ENCODE measurements at regions not wholly inside any gene's neighbourhood (a gene's known extent, or its start where the extent isn't known, plus 50 kb on each side); places are given as distances from the start of the nearest gene placed in this dataset.
"Not testable (repeated sequence)": the region's sequence is repeated elsewhere in the genome, so short reads cannot be mapped to it uniquely, and the experiment has no call there.

DNA sequence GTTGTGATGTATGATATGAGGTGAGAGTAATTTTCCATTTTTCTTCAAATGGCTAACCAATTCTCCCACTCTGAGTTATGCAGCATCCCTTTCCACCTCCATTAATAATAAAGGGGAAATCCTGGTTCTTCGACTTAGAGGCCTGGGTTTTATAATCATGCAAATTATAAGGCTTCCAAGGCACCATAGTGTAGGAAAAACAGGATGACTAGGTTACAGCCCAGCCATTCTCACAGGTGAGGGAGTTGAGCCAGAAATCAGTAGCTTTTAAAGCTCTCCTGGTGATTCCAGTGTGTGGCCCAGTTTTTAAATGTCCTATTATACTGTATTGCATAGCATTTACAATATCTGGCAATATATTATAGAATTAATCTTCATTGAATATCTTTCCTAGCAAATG, 203.1 kb downstream of the ARHGEF9 start:
- no peak for DNase-seq (ENCODE audit: low spot score)

DNA sequence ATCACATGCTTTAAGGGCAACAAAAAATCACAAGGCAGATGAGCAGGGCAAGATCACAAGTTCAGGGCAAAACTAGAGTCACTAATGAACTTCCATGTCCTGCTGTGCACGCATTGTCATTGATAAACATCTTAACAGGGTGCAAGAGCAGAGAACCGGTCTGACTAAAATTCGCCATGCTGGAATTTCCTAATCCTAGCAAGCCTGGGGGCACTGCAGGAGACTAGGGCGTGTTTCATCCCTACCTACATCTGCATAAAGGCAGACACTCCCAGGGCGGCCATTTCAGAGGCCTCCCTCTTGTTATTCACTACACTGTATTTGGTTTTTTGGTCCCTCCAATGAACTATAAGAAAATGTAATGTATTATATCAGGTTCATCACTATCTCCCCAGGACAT, 203.6 kb downstream of the ARHGEF9 start:
- DNase-seq (ENCODE audit: low spot score): no peak

DNA sequence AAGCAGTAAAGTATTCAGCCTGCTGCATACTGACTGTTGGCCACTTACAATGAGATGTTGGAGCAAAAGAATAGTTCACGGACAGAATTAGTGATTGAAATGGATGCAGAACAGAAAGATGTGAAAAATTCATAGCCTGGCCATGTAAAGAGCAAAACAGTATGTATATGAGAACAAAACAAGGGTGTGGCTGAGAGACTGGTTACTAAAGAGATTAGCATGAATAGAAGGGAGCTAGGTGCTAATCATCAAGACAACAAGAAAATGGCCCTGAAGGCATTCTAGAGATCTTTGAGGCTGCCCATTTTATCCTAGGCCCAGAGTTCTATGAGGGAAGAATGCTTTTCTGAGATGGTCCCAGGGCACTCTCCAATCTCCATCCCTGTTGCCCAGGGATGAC, 208.5 kb downstream of the ARHGEF9 start:
- DNase-seq (ENCODE audit: low spot score): no peak

DNA sequence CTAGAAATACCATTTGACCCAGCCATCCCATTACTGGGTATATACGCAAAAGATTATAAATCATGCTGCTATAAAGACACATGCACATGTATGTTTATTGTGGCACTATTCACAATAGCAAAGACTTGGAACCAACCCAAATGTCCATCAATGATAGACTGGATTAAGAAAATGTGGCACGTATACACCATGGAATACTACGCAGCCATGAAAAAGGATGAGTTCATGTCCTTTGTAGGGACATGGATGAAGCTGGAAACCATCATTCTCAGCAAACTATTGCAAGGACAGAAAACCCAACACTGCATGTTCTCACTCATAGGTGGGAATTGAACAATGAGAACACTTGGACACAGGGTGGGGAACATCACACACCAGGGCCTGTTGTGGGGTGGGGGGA, 209.3 kb downstream of the ARHGEF9 start:
- DNase-seq (ENCODE audit: low spot score): not testable (repeated sequence)

DNA sequence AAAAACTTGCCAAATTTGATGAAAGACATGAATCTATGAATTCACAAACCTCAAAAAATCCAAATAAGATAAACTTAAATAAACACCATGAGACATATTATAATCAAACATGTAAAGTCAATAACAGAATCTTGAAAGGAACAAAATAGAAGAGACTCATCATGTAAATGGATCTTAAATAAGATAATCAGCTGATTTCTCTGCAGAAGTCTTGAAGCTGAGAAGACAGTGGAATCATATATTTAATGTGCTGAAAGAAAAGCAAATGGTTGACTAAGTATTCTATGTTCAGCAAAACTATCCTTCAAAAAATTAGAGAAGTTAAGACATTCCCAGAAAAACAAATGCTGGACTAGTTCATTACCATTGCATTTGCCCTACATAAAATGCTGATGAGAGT, 215.7 kb upstream of the SPIN4 start:
- DNase-seq (ENCODE audit: low spot score): no peak

DNA sequence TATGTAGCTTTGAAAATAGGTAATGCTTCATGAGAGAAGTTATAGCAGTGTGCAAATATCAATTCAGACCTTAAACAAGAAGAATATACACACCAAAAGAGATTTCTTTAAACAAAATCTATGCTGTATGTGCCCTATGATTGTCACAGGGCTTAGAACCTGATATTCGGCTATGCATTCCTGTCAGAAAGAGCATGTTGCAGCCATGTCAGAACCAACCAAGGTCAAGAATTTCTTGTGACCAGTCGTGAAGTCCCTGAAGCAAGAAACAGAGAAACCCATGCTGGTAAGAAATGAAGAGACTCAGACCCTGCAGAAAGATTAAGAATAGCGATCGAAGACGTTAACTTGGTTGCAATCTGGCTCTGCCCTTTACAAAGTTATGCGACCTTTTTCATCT, 210.3 kb upstream of the SPIN4 start:
- DNase-seq (ENCODE audit: low spot score): no peak

DNA sequence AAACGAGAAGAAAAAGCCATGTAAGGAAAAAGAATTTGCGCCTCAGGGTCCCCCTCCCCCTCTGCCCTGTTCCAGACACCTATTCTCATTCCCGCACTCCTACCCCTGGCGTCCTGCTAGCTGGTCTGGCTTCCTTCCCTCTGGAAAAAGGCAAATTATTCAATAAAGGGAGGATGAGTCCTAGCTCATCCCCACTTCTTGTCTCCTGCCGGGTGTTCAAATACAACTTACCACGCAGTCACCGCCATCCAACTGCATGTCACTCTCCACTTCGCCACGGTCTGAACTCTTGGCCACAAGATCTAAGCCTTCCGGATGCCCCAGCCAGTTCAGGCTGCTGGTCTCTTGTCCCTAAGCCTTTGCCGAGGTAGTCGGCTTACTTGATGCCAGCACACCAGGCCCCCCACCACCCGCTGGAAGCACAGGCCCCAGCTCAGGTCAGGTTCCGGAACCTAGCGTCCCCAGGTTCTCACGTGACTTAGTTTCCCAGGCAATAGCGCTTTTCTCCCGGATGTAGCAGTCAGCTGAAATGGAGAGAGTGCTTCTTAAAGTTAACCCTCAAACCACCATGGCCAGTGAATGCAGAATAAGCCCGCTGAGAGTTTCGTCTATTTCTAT, 209.6 kb upstream of the SPIN4 start:
- peak; percentile 26 for DNase-seq (ENCODE audit: low spot score)

DNA sequence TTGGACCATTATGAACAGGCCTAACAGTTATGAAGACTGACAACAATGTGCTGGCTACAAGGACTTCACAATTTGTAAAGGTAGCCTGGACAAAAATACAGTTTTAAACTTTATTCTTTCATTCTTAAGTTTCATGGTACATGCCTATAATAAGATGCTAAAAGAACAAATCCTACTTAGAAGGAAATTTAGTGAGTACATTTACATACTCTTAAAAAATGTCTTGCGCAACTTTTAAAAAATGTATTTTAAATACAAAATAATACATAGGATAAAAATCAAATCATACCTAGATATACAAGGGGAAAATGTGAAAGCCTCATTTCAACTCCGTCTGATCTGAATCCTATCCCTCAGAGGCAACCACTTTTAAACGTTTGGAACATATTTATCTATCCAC, 200.7 kb upstream of the SPIN4 start:
- DNase-seq (ENCODE audit: low spot score): no peak

DNA sequence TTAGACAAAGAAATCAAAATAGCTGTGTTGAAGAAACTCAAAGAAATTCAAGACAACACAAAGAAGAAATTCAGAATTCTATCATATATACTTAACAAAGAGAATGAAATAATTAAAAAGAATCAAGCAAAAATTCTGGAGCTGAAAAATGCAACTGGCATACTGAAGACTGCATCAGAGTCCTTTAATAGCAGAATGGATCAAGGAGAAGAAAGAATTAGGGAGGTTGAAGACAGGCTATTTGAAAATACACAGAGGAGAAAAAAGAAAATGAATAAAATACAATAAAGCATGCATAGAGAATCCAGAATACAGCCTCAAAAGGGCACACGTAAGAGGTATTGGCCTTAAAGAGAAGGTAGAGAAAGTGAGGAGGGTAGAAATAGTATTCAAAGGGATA, 179.5 kb upstream of the SPIN4 start:
- no peak for DNase-seq (ENCODE audit: low spot score)

DNA sequence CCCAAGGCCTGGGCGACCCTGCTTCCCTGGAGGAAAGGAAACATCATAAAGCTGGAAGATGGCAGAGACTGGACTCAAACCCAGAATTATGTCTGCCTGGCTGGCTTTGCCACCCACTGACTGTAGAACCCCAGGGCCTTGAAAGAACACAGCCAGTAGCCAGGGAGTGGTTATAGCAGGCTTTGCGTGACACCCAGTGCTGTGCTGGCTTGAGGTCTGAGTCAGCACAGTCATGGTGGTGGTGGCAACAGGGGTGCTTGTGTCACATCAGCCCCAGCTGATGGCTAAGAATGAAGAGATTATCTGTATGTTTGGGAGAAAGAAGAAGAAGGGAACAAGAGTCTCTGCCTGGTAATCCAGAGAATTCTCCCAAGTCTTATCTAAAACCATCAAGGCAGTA, 178.8 kb upstream of the SPIN4 start:
- no peak for DNase-seq (ENCODE audit: low spot score)

DNA sequence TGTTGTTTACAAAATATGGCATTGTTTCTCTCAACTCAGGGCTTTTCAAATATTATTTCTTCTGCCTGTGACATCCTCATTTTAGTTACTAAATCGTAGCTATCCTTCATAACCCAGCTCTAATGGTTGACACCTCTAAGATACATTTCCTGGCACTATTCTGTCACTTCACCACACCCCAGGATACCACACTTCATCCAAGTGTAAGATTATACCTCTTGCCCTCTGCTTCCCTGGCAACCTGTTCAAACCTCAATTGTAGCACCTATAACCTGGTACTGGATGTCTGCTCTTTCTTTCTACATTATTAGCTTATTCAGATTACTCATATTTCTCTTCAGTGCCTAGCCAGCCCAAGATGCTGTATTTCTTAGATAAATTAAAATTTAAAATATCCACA, 175.7 kb upstream of the SPIN4 start:
- no peak for DNase-seq (ENCODE audit: low spot score)

DNA sequence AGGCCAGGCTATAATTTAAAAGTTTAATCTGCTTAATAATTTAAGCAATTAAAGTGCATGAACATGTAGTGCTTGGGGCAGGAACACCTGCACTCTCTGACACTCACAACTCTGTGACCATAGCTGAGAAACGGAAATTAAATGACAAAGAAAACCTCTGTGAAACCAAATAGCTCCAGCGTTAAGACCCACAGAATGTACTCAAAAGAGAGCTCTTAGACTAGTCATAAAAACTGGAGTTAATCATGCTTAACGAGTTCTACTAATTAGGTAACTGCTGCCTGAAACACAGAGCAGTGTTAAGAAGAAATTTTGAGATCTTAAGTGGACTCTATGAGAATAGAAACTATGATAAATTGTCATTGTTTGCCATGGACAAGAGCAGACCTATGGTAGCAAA, 174.4 kb upstream of the SPIN4 start:
- no peak for DNase-seq (ENCODE audit: low spot score)

DNA sequence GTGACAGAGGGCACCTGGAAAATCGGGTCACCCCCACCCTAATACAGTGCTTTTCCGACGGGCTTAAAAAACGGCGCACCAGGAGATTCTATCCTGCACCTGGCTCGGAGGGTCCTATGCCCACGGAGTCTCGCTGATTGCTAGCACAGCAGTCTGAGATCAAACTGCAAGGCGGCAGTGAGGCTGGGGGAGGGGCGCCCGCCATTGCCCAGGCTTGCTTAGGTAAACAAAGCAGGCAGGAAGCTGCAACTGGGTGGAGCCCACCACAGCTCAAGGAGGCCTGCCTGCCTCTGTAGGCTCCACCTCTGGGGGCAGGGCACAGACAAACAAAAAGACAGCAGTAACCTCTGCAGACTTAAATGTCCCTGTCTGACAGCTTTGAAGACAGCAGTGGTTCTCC, 168.2 kb upstream of the SPIN4 start:
- DNase-seq (ENCODE audit: low spot score): not testable (repeated sequence)

DNA sequence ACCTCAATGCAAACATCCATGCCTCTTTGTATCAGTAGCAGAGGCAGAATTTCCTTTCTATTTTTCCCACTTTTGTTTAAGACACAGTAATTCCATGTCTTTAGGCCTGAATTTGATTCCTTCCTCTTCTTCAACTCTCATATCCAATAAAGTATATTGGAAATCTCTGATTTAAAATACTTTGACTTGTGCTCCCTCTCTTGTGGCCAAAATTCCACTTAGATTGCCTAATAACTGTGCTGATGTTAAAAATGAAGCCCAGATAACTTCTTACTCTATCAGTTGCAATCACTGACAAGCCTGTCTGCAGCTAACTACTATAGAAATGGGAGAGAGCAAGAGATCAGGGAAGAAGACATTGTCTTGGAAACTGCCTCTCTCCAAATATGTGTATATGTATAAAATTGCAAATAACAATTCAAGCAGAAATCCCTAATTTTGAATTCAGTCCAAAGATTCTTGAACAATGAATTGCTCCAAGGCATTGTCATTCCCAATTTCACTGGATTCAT, 163.5 kb upstream of the SPIN4 start:
- DNase-seq (ENCODE audit: low spot score): no peak

DNA sequence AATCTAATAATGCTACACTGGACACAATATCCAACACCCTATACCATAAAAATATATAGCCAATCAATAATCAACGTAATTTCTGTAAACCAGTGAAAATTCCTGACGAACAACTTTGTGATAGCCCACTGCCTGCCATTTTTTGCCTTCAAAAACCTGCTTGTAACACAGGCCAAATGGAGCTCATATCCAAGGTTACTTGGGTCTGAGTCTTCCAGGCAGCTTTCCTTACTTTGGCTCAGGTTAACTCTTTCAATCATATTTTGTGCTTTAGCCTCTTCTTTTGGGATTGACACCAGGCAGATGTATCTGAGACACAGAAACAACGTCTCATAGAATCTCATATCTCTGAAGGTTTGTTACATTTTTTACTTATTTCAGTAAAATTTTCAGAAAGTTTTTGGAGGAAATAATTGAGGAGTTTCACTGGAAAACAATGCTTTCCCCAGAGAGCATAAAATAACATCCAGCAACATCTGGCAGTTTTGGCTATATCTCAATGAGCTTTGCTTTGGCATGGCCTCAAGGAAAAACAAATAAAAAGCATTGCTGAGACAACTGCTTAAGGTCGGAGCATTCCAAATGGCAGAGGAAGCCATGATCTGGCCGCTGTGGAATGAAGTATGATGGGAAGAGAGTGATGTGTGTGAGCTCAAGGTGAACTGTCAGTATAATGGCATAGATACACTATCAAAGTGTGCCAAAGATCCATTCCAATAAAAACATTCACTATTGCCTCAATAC, 162.9 kb upstream of the SPIN4 start:
- peak; percentile 16 for DNase-seq (ENCODE audit: low spot score)

DNA sequence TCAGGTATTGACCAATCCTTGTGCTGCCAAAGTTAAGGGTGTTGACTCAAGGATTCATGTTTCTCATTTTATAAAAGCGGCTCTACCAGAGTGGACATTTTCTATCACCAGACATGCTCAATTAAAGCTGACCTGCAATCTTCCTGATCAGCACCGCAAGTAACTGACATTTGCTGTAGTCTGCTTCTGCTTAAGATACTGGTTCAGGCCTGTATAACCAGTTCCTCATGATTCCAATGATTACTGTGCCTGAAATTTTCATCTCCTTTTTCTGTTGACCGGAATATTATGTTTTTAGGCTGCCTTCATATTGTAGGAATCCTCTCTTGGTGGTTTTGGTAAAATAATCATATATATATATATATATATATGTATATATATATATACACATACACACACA, 160.2 kb upstream of the SPIN4 start:
- no peak for DNase-seq (ENCODE audit: low spot score)

DNA sequence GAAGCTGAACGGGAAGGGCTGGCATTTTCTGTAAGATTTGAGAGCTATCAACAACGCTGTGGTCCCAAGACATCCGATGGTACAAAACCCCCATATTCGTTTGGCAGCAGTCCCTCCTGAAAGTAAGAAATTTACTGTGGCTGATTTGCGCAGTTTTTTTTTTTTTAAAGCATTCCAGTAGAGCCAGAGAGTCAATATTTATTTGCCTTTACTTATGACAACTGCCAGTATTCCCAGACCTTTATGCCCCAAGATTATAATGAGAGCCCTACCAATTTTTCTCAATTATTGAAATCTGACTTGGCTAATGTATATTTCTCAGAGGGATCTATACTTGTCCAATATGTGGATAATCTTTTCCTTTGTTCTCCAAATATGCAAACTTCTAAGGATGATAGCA, 157.5 kb upstream of the SPIN4 start:
- no peak for DNase-seq (ENCODE audit: low spot score)

DNA sequence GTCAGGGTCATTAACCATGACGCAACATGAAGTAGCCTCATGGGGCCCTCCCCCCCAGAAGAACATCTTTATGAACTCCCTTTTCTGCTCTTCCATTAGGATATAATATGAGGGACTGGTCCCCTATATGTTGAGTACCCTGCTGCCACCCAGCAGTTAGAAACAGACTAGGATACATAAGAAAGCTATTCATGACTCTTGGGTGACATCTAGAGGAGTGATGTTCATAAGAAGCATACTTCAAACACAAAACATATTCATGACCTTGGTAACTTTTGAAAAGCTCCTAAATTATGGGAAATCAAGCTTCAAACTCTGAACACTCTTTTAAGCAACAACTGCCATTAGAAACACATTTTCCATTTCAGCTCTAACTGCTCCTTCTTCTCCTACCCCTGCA, 155.2 kb upstream of the SPIN4 start:
- DNase-seq (ENCODE audit: low spot score): no peak

DNA sequence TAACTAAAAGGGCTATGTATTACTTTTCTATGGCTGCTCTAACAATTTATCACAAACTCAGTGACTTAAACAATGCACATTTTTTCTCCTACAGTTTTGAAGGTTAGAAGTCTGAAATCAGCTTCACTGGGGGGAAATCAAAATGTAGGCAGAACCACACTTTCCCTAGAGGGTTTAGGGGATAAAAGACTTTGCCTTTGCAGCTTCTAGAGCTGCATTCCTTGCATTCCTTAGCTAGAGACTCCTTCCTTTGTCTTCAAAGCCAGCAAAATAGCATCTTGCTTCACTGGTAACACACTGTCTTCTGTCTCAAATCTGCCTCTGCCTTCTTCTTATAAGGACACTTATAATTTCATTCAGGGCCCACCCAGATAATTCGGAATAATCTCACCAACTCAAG, 152.4 kb upstream of the SPIN4 start:
- peak; percentile 5 for DNase-seq (ENCODE audit: low spot score)

DNA sequence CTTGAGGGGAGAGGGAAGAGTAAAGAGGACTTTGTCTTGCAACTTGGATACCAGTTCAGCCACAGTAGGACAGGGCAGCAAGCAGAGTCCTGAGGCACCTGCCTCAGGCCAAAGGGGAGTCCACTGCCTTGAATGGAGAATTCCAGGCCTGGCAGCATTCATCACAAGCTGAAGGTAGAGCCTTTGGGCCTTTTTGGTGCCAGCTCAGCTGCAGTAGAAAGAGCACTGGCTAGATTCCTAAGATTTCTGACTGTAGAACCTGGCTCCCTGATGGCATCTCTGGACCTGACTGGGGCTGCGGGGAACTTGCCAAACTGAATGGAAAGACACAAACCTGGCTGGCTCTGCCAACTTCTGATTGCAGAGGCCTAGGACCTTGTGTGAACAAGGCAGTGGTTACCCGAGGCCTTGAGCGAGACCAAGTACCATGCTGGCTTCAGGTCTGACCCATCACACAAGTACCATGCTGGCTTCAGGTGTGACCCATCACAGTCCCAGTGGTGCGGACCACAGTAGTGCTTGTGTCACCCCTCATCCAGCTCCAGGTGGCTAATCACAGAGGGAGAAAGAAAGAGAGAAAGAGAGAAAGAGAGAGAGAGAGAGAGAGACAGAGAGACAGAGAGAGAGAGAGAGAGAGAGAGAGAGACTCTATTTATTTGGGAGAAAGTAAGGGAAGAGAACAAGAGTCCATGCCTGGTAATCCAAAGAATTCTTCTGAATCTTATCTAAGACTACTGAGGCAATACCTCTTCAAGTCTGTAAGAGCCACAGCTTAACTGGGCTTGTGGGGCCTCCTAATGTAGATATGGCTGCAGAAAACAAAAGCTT, 137.6 kb upstream of the SPIN4 start:
- no peak for DNase-seq (ENCODE audit: low spot score)

DNA sequence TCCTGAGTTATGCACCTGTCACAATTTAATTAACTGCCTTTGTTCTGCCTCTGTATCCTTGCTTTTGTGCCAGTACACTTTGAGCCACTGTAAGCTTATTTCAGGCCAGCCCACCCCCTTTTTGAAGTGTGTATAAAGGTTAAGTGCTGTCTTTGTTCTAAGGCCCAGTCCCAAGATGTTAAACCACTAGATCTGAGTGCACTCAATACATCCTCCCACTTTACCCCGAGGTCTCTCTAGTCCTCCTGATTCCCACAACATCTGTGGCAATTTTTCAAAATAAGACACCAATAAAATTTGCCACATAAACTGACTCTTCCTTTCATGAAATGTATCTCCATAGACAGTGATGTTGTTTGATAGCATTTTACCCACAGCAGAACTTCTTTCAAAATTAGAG, 124.1 kb upstream of the SPIN4 start:
- DNase-seq (ENCODE audit: low spot score): no peak

DNA sequence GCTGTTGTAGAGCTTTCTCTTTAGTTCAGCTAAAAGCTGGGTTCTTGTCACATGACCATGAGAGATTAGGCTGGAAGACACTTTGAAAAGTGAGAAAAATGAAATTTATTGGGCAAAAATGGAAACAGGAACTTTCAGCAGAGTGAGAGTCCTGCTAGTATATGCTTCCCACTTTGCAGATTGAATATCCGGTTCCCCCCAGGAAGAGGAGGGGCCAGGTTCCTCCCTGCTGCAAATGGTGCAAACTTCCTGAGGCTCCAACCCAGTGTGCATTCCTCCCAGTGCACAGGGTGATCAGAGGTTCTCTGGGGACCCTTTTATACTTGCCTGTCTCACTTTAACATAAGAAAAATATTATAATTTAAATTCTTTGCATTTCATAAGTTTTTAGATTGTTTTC, 119.9 kb upstream of the SPIN4 start:
- no peak for DNase-seq (ENCODE audit: low spot score)

DNA sequence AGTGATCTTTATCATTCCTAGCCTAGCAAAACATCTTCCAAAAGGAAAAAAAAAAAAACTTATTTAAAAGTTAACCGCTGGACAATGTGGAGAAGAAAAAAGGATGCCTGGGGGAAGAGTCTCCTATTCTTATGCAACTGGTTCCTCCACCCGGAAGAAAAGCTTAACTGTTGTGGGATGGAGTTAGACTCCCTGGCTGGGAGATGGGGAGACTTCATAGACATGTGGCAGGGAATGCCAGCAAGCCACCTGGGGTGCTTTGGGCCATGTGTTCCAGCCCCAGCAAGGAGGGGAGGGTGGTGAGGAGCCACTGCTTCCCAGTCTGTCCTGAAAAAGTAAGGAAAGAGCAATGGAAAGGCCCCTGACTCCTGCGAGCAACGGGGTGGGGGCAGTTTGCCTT, 119.4 kb upstream of the SPIN4 start:
- no peak for DNase-seq (ENCODE audit: low spot score)
